Thyroid gland (tissue), 4 donors: ENCODE measurements at regions not wholly inside any gene's neighbourhood (a gene's known extent, or its start where the extent isn't known, plus 50 kb on each side); places are given as distances from the start of the nearest gene placed in this dataset.

Experiments used
- DNase-seq, 2 donors: peaks; one replicate each; pipeline ENCODE4 v3.0.0-alpha.2; 2019
- H3K27ac ChIP-seq, 3 donors: fragments of 200-600 bp; sonication (generic); 1 replicate in 2 of 3; 2 replicates in 1 of 3; pipeline ENCODE4 v1.5.1; 2016 to 2019; ENCODE audit warnings: mild to moderate bottlenecking in 1 of 3, moderate library complexity in 1 of 3
- H3K27me3 ChIP-seq: fragments of 200-600 bp; sonication (generic); one replicate; pipeline ENCODE4 v1.5.1; 2019
- H3K36me3 ChIP-seq, 2 donors: fragments of 200-600 bp; sonication (generic); one replicate each; pipeline ENCODE4 v1.5.1; 2016 to 2019
- H3K4me1 ChIP-seq, 2 donors: fragments of 200-600 bp; sonication (generic); one replicate each; pipeline ENCODE4 v1.5.1; 2017 to 2019
- H3K4me3 ChIP-seq, 3 donors: fragments of 200-600 bp; sonication (generic); replicated peaks in 1 of 3; 1 replicate in 2 of 3; 2 replicates in 1 of 3; pipeline ENCODE4 v1.5.1; 2016; ENCODE audit warnings: mild to moderate bottlenecking in 1 of 3
- H3K9me3 ChIP-seq: fragments of 200-600 bp; sonication (generic); one replicate; pipeline ENCODE4 v1.5.1; 2017
- POLR2A ChIP-seq, 2 donors: fragments of 450-650 bp; IDR thresholded peaks; one replicate each; pipeline ENCODE4 v1.6.1; 2017; ENCODE audit warnings: antibody characterized with exemption in 2 of 2, mild to moderate bottlenecking in 2 of 2, moderate library complexity in 1 of 2
- whole genome bisulfite sequencing, 2 donors: methylation state at CpG; one replicate each; pipeline ENCODE4 v1.1.5; 2017; 5-methylcytosine and 5-hydroxymethylcytosine counted together
- intact Hi-C: fragments of 100-400 bp; cut with DNase I; formaldehyde crosslinking; loops from one replicate; pipeline ENCODE4 v1.15.1; 2023
- TF ChIP-seq, protein P1 (sequence below), 6 experiments: fragments of 200-600 bp in 3 of 6; fragments of 450-650 bp in 3 of 6; sonication (generic) in 3 of 6; IDR thresholded peaks; one replicate each; pipeline ENCODE4 v1.5.1; 2016 to 2019; ENCODE audit warnings: antibody characterized with exemption in 6 of 6, mild to moderate bottlenecking in 2 of 6, inconsistent platforms in 1 of 6, moderate library complexity in 1 of 6

- TF ChIP-seq POLR2A (IDR thresholded peaks at IDR 0.05): no peak
- TF ChIP-seq, protein P1, sequence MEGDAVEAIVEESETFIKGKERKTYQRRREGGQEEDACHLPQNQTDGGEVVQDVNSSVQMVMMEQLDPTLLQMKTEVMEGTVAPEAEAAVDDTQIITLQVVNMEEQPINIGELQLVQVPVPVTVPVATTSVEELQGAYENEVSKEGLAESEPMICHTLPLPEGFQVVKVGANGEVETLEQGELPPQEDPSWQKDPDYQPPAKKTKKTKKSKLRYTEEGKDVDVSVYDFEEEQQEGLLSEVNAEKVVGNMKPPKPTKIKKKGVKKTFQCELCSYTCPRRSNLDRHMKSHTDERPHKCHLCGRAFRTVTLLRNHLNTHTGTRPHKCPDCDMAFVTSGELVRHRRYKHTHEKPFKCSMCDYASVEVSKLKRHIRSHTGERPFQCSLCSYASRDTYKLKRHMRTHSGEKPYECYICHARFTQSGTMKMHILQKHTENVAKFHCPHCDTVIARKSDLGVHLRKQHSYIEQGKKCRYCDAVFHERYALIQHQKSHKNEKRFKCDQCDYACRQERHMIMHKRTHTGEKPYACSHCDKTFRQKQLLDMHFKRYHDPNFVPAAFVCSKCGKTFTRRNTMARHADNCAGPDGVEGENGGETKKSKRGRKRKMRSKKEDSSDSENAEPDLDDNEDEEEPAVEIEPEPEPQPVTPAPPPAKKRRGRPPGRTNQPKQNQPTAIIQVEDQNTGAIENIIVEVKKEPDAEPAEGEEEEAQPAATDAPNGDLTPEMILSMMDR (IDR thresholded peaks at IDR 0.05): no peak
- no peak overlapping the region for H3K4me3 ChIP-seq
- H3K4me1 ChIP-seq: no peaks in the 10 kb centered on the region
- WGBS, 2 donors: 67 to 81% methylated on average over 1 of the region's 1 CpG
- intact Hi-C loops: no loop called here
- no peaks in the 10 kb centered on the region for H3K36me3 ChIP-seq
- no peak overlapping the region for H3K27ac ChIP-seq
- no peaks in the 10 kb centered on the region for H3K9me3 ChIP-seq
- H3K27me3 ChIP-seq: no peaks in the 10 kb centered on the region
- no peak for DNase-seq
These were observed 243.1 kb upstream of the TENM4 start for GRCh38 chr11:79683930-79684329.

GRCh38 chr11:79678780-79679452 is 238.1 kb upstream of the TENM4 start:
- Histone ChIP-seq H3K4me3 (no peak overlapping the region), H3K4me1 (no peaks in the 10 kb centered on the region), H3K27me3 (no peaks in the 10 kb centered on the region), H3K9me3 (no peaks in the 10 kb centered on the region), H3K27ac (no peak overlapping the region), H3K36me3 (no peaks in the 10 kb centered on the region)
- DNase-seq: no peak
- TF ChIP-seq POLR2A (IDR thresholded peaks at IDR 0.05): no peak
- TF ChIP-seq, protein P1 (IDR thresholded peaks at IDR 0.05): no peak
- WGBS, 2 donors: 28 to 32% methylated on average over 5 of the region's 5 CpGs
- intact Hi-C loops: no loop called here

DNA sequence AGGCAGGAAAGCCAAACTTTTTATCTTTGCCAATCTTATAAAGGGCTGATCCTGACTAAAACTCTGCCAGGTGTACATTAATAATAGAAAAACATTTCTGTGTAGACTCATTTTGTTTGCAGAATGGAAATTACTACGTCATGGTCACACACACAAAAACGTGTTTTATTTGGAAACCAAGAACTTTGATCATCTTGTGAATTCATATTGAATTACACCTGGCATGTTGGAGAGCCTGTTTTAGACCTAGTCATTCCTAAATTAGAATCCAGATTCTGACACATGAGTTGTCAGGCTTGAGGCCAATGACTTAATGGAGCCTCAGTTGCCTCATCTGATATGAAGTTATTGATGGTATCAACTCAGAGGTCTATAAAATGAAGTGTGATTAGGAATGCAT is 235.6 kb upstream of the TENM4 start:
- Histone ChIP-seq H3K4me1 (no peaks in the 10 kb centered on the region), H3K9me3 (no peaks in the 10 kb centered on the region), H3K27me3 (no peaks in the 10 kb centered on the region), H3K4me3 (no peak overlapping the region), H3K27ac (no peak overlapping the region), H3K36me3 (no peaks in the 10 kb centered on the region)
- no peak for DNase-seq
- no peak for TF ChIP-seq POLR2A (IDR thresholded peaks at IDR 0.05)
- intact Hi-C loops: no loop called here
- 76 to 78% methylated on average over 2 of the region's 2 CpGs for WGBS, 2 donors

DNA sequence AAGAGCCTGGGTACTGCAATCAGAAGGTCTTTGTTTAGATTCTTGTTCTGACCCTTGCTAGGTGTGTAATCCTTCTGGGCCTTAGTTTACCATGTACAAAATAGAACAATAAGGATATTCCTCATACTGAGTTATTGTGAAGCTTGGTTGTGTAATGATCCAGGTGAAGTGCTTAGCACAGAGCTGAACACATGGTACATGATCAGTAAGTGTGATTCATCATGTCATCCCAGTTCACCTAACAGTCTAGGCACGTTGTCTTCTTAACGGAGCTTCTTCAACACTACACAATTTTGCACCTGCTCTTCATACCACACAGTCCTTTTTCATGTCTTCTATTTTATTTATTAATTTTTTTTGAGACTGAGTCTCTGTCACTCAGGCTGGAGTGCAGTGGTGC is 234.3 kb upstream of the TENM4 start:
- Histone ChIP-seq H3K4me3 (no peak overlapping the region), H3K27ac (no peak overlapping the region), H3K4me1 (no peaks in the 10 kb centered on the region), H3K27me3 (no peaks in the 10 kb centered on the region), H3K36me3 (no peaks in the 10 kb centered on the region), H3K9me3 (no peaks in the 10 kb centered on the region)
- TF ChIP-seq POLR2A (IDR thresholded peaks at IDR 0.05): no peak
- TF ChIP-seq, protein P1 (IDR thresholded peaks at IDR 0.05): no peak
- intact Hi-C loops: no loop called here
- 86 to 94% methylated on average over 2 of the region's 2 CpGs for WGBS, 2 donors
- DNase-seq: no peak

GRCh38 chr11:79672786-79673185 is 232.0 kb upstream of the TENM4 start:
- intact Hi-C loops: no loop called here
- no peak for TF ChIP-seq POLR2A (IDR thresholded peaks at IDR 0.05)
- TF ChIP-seq, protein P1 (IDR thresholded peaks at IDR 0.05): no peak
- Histone ChIP-seq H3K36me3 (no peaks in the 10 kb centered on the region), H3K4me1 (no peaks in the 10 kb centered on the region), H3K4me3 (no peak overlapping the region), H3K9me3 (no peaks in the 10 kb centered on the region), H3K27ac (no peak overlapping the region), H3K27me3 (no peaks in the 10 kb centered on the region)
- no peak for DNase-seq
- 83 to 85% methylated on average over 1 of the region's 1 CpG for WGBS, 2 donors
